ENCODE measurements at regions not wholly inside any gene's neighbourhood (a gene's known extent, or its start where the extent isn't known, plus 50 kb on each side); places are given as distances from the start of the nearest gene placed in this dataset.

GRCh38 chr13:75231235-75231634 is 250.7 kb downstream of the TBC1D4 start:
- DNase-seq (ENCODE audit: low read depth in 2 of 2) = no peak

DNA sequence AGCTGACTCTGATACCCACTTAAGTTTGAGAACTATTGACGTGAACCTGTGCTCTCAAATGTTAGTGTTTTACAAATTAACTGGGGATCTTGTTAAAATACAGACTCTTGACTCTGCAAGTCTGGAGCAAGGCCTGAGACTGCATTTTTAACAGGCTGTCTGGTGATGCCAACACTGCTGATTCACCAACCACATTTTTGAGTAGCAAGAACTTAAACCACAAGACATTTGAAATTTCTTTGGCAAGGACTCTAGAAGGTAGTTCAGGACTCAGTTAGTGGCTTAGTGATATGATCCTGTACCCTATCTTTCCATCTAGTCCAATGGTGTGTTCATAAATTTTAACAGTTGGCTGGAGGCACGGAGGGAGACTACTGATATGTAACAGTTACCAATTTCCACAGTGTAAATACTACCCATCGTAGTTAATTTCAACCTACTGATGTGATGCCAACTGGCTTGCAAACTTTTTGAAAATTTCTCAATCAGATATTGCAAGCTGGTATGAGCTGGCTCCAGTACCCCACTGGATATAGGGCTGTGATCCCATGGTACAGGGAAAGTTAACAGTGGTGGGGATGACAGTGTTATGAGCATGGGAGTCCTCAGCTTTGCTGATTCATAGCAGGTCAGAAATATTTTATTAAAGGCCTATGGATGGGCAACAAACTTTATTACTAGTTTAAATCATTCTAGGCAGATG is 255.1 kb downstream of the TBC1D4 start:
- no peak for DNase-seq (ENCODE audit: low read depth in 2 of 2)

GRCh38 chr13:75226092-75226491 is 255.9 kb downstream of the TBC1D4 start:
- no peak for DNase-seq (ENCODE audit: low read depth in 2 of 2)

DNA sequence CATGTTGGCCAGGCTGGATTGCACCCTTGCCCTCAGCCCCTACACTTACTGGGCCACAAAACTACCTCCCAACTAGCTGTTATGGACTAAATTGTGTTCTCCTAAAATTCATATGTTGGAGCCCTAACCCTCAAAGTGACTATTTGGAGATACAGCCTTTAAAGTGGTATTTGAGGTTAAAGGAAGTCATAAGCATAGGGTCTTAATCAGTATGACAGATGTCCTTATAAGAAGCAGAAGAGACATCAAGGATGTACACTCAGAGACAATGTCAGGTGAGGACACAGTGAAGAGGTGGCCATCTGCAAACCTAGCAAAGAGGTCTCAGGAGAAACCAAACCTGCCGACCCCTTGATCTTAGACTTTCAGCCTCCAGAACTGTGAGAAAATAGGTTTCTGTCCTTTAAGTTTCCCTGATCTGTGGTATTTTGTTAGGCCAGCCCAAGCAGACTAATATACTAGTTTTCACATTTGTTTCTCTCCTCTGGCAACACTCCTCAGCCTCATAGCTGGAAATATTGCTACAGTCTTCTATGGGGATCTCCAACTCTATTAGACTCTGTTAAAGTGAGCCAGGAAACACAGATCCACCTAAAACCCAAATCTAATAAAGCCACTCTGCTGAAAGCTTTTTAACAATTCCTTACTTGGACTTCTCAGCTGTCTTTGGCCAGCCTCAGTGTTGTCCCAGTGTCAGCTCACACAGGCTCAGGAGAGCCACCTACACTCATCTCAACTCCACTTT is 256.5 kb downstream of the TBC1D4 start:
- DNase-seq (ENCODE audit: low read depth in 2 of 2) = no peak

- no peak for DNase-seq (ENCODE audit: low read depth in 2 of 2)
These were observed 257.8 kb downstream of the TBC1D4 start for GRCh38 chr13:75224053-75224742.

- no peak for DNase-seq (ENCODE audit: low read depth in 2 of 2)
These were observed 259.9 kb downstream of the TBC1D4 start for GRCh38 chr13:75222031-75222430.

DNA sequence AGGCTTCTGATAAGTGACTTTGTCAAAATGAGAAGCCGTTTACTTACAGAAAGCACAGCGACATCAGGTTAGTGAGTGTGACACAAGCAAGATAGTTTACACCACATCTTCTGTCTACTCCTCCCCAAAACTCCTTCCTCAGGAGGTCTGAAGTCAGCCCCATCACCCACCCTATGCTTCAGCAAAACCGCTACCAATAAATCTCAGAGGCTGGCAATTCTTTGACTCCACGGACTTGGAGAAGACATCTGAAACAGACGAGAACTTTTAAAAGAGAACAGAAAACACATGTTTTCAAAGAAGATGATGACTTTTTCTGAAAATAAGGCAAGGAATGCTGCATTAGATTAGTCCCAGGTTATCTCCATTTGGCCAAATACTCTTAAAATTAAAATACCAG is 261.1 kb downstream of the TBC1D4 start:
- DNase-seq (ENCODE audit: low read depth in 2 of 2) = no peak

DNA sequence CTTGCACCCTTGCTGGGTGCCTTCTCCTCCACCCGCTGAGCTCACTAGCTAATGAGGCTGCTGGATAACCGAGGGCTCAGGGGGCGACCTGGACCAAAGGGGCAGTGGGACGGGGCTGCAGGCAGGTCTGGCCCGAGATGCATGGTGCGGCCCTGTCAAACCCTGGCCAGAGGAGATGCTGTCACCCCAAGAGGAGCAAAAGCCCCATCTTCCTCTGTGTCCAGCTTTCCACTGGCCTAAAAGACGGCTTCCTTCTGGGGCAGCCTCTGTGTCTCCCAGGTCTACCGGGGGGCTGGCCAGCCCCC is 261.8 kb downstream of the TBC1D4 start:
- no peak for DNase-seq (ENCODE audit: low read depth in 2 of 2)

- peak; percentile 78 to 85 for DNase-seq (ENCODE audit: low read depth in 2 of 2)
These were observed 262.3 kb downstream of the TBC1D4 start for GRCh38 chr13:75219479-75220237.

GRCh38 chr13:75217949-75218348 is 264.0 kb downstream of the TBC1D4 start:
- DNase-seq (ENCODE audit: low read depth in 2 of 2) = no peak

DNA sequence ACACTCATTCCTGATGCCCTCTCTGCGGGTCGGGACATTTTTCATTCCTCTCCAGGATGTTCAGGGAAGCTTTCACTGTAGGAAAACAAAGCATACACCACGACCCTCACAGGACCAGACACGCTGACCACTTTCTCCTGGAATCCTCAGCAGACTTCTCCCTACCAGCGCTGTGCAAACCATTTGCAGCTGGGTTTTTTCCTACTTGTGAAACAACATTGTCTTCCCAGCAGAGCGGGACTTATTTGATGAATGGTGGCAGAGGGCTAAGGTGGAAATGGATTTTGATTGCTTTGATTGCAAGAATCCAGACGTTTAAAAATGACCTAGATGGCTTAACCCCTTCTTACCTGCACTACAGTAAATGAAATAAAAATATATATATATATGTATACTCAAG is 265.9 kb downstream of the TBC1D4 start:
- no peak for DNase-seq (ENCODE audit: low read depth in 2 of 2)

GRCh38 chr13:75214846-75215245 is 267.1 kb downstream of the TBC1D4 start:
- DNase-seq (ENCODE audit: low read depth in 2 of 2) = no peak

GRCh38 chr13:75202981-75203380 is 279.0 kb downstream of the TBC1D4 start:
- DNase-seq (ENCODE audit: low read depth in 2 of 2) = no peak

DNA sequence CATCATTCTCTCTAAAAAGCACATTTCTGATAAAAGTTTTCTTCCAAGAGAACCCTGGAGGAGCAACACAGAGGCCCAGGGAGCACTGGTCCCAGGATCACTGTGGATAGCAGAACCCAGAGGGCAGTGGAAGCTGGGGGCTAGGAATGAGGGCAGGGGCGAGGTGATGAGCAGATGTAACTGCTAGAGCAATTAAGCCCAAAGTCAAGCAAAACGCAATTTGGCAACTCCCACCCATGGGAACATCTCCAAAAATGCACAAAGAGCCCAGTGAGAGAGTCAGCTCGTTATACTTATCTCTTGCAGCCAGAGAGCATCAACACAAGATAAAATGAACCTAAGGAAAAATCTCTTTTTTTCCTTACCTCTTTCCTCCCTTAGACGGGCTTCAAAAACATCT is 284.2 kb downstream of the TBC1D4 start:
- no peak for DNase-seq (ENCODE audit: low read depth in 2 of 2)

DNA sequence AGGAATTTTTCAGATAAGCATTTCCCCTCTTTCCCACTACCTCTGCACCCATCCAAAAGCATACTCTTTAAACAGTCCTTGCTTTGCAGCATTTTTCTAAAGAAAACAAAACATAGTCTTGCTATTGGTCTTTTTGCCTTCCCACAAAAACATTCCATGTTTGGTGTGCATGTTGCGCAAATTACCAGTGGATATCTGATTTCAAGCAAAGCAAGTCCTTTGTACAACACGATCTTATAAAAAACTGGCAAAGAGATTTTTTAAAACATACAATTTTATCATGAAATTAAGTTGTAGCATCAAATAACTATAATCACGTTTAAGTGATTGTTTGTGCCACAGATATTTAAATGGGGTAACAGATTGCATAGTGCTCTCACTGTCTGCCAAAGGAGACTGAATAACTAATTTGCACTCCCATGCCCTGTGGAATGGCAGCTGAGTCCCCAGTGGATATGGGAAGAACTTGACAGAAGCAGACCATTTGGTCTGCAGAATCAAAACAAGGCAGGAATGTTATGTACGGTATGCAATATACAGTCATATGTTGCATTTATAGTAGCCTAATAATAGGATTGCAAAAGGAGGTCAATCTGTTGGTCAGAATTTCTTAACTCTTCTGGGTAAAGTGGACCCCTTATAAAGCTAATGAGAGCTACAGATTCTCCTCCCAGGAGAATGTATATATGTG is 285.7 kb downstream of the TBC1D4 start:
- DNase-seq (ENCODE audit: low read depth in 2 of 2) = no peak

DNA sequence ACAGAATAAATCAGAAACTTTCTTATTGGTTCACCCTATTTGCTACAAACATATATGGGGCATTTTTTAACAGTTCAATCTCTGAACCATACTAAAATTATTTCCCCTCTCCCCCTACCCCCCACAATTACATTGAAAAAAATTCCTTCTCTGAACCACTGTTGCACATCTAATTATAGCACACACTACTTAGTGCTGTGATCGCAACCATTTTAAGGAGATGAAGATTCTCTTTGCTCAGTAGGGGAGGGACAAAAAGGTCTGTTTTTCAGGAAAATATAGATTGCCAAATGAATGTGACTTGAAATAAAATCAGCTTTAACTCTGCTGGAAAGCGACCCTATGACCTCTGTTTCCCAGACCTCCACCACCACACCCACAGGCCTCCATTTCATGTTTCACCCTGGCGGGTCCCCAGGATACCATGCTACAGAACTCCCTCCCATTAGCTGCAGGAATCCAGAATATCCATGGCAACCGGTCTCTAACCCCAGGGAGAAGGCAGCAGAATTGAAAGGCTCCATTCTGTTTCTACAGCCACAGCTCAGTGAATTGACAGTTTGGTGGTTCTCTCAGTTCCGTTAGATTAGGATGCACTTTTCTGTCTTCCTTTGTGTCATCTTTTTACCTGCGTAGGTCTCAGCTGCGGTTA is 286.3 kb downstream of the TBC1D4 start:
- DNase-seq (ENCODE audit: low read depth in 2 of 2) = no peak

GRCh38 chr13:75194717-75195462 is 287.1 kb downstream of the TBC1D4 start:
- DNase-seq (ENCODE audit: low read depth in 2 of 2) = no peak

DNA sequence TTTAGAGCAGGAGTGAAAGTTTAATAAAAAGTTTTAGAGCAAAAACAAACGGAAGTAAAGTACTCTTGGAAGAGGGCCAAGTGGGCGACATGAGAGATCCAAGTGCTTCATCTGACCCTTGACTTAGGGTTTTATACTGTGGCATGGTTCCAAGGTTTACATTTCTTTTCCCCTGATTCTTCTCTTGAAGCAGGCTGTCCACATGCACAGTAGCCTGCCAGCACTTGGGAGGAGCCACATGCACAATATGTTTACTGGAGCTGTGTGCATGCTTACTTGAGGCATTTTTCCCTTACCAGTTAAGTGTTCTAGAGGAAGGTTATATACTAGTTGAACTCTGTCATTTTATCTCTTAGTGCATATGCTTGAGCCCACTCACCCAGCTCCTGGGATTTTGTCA is 295.6 kb downstream of the TBC1D4 start:
- no peak for DNase-seq (ENCODE audit: low read depth in 2 of 2)

DNA sequence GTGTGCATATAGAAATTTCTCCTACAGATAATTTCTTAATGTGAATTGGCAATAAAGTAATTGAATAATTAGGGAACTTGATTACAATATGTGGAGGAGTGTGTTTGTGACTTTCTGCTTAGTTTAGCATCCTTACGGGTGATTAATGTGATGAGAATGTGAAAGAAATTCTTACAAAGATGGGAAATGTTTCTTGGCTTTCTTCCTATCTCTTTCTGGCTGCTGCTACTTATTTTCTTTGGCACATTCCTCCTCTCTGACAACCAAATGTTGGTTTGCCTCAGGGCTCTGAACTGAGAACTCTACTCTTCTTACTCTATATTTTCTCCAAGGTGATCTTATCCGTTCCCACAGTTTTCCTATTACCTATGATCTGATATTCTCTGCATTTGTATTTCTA is 300.1 kb downstream of the TBC1D4 start:
- DNase-seq (ENCODE audit: low read depth in 2 of 2) = no peak

GRCh38 chr13:75180805-75181455 is 301.0 kb downstream of the TBC1D4 start:
- no peak for DNase-seq (ENCODE audit: low read depth in 2 of 2)

Data from stimulated activated CD4-positive, alpha-beta T cell treated with anti-CD3 and anti-CD28 coated beads, Interleukin-4, amount 100 ng/mL, for 48 hours (primary cell).